HG03135 (cell line): ENCODE measurements at regions not wholly inside any gene's neighbourhood (a gene's known extent, or its start where the extent isn't known, plus 50 kb on each side); places are given as distances from the start of the nearest gene placed in this dataset.

Experiments used
- ATAC-seq: cut with Tn5 transposase; IDR thresholded peaks from one replicate; pipeline ENCODE4 v1.9.1; 2021; ENCODE audit warnings: mild to moderate bottlenecking, moderate library complexity; ENCODE audit not compliant: unreplicated experiment

DNA sequence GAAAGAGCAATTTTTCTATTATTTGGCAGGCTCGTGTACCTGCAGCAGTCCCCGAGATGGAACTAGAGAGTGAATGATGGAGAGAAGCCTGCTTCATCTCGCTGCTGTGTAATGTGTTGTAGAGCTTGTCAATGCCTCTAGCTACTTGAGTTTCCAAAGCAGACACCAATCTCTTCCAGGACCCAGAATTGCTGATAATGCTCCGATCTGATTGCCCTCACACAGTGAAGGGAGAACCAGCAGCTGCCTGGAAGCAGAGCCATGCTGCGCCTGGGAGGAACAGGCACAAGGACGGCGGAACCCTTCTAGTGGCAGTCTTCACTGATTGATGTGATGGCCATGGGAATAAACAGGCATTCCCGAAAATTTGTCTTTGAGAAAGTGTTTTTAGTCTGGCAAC lies 288.0 kb downstream of the ICE1 start:
- ATAC-seq: no peak

DNA sequence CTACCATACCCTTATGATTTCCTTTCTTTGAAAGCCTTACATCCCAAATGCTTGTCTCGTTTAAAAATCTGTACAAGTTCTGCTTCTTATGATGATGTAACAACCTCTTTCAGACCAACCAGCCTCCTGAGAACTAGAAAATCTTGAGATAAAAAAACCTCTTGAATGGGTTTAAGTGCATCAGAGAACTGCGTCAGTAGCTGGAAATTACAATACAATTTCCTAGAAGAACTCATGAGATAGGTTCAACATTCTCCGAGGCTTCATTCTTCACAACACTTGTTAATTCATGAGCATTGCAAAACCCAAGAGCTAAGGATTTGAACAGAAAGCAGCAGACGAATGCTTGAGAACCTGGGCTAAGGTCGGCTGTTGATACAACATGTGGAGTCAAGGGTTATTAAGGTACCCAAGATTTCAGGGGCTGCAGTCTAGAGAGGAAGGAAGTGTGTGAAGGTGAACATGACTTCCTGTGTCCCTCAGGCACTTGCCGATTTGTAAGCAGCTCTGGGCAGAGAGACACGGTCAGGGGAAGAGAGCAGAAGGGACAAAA lies 286.0 kb downstream of the ICE1 start:
- ATAC-seq: no peak

DNA sequence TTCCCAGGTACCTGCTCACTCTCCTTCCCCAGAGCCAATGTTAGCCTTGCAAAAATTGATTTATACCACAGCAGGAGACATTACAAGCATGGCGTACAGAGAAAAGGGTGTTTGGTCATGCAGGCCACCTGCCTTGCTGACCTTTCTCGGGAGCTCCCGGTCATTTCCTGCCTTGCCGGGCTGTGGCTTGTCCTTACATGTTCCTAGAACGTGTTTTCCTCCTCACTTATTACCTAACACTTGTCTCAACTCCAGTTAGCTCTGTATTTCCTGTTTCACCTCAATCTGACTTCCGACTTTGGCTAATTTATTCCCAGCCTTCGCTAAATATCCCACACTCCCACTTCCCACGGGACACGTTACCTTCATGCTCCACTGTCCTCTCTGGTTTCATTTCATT lies 282.5 kb downstream of the ICE1 start:
- ATAC-seq: no peak

DNA sequence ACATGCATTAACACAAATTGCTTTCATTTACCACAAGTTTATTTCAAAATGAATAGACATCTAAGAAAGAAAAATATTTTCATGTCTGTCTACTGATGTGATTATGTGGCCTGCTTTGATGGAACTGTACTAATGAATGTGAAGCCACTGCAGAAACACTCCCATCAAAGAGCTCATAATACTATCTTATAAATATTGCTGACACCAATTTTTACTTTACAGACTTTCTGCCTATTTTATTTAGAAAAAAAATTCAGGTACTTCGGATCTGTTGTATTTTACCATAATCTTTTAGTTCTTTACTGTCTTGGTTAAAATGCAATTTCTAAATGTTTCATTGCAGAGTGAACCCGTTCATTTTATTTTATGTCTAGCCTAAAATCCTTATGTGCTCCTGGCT lies 281.9 kb downstream of the ICE1 start:
- ATAC-seq: no peak

DNA sequence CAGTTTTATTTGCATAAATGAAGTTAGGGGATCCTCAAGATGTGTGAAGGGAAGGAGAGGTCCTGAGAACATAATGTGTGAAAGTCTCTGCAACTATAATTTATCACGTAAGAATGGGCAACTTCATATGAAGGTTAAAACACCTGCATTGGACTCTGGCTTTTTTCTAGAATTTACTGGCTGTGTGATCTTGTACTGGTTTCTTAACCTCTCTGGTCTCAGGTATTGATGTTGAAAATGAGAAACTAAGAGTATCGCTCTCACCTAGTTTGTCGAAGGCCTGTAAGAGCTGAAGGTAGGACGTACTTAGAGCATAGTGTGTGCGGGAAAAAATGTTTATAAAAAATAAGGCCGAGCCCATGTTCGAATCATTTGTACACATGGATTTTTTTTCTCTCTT lies 280.5 kb downstream of the ICE1 start:
- no peak for ATAC-seq

DNA sequence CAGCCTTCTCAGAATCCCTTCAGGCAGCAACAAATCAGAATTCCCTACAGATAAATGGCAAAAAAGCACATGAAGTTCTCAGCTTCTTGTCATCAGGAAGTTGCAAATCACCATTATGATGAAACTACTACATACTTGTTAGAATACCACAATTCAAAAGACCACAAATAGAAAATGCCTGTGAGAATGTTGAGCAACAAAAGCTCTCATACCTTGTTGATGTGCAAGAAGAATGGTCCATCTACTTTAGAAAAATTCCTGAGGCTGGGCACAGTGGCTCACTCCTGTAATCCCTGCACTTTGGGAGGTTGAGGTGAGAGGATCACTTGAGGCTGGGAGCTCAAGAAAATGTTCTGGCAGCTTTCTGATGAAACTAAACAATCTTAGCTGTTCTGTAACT lies 278.1 kb downstream of the ICE1 start:
- ATAC-seq: no peak

DNA sequence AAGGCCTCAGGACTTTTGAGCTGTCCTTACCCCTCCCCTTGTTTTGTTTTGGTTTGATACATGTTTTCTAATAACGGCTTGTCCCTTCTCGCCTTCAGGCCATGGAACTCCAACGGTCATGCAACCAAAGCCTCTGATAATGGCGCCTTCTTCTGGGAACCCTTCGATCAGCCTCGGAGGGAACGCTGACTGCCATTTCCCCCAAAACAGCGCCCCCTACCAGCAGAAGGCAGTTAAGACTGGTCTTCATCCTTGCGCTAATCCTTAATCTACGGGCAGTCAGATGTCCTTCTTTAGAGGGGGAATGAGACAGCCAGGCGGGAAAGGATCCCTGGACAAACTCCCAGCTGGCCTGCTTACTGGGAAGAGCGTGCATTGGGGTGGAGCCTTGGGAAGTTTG lies 276.6 kb downstream of the ICE1 start:
- ATAC-seq: no peak

DNA sequence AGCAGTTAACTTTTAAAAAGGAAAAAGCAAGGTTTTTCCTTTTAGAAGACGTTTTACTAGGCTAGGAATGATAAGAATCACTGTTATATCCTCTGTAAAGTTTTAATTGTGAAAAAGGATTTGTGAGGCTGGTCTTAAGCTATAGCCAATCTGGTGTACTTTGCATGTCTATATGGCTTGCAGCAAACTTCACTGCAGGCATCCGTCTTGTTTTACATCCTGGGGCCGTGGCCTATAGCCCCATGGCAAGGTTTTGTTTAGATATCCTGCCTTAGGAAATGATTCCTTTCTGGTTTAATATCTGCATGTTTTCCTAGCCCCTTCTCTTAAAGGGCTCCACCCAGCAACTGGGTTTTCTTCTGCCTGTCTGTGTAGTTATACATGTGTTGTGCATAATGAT lies 272.8 kb downstream of the ICE1 start:
- no peak for ATAC-seq

DNA sequence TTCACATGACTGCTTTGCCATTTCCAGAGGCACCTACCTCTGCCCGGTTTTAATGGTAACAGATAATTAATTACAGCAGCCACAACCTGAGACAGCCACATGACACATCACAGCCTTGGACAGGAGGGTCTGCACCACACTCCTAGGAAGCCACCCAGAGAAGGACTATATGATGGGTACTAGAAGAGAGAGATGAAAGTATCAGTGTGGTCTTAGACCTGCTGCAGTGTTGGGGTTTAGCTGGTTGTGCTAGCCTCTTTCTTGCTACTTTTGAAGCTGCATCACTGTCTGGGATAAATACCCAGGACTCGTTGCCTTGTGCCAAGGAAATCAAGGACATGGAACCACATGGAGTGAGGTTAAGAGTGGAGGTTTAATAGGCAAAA lies 266.4 kb downstream of the ICE1 start:
- no peak for ATAC-seq

DNA sequence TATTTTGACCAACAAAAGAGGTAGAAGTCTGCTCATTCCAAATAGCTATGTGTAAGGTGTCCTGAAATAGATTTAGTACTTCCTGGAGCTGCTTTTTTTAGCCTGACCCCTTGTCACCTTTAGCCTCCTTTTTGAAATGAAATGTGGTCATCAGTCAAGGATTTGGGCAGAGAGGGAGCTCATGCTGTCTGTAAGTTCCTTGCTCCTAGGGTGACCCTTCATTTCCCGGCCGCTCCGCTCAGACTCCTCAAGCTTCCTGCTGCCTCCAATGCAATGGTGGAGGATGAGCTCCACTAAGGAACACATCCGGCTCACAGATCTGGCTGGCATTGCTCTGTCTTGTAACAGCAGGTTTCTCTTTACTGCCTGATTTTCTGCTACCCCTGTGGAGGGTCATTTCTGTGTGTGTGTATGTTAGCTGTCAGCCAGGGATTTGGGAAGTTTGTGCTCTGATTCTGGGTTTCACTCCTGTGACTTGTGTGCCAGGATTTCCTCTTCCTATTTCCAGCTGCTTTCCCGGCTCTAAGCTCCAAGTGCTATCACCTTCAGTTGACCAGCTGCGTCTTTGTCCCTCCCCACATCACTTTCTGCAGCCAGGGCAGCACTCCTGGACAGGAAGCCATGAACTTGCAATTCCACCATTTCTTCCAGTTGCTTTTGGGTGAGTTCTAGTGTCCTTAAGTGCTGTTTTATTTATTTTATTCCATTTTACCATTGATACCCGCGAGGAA lies 265.9 kb downstream of the ICE1 start:
- no peak for ATAC-seq

DNA sequence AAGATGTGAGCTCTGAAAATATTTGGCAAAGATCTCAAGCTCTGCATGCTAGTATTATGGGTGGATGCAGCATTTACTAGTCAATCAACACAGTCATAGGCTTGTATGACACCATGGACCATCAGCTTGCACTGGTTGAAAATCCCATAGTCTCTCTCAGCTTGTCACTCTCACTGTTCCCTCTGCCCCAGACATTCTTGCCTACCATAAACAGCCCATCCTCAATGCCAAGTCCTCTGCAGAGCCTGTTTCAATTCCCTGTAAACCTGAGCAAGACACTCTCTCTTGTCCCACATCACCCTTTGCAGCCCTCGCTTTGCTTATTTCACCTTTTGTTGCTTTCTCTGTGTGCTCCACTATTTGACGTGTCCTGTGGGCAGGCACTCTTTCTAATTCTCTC lies 264.6 kb downstream of the ICE1 start:
- no peak for ATAC-seq

DNA sequence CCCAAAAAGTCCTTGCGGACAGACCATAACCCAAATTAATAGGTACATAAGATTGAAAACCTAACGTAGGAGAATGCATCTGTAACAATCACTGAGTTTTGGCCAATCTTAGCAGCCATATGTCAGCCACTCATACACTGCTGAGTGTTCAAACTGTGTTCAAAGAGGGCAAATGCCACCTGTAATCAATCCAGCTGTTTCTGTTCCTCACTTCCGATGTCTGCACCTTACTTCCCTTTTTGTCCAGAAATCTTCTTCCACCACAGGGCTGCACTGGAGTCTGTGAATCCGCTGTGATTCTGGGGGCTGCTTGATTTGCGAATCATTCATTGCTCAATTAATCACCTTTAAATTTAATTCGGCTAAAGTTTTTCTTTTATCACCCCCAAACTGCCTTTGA lies 263.9 kb downstream of the ICE1 start:
- no peak for ATAC-seq

DNA sequence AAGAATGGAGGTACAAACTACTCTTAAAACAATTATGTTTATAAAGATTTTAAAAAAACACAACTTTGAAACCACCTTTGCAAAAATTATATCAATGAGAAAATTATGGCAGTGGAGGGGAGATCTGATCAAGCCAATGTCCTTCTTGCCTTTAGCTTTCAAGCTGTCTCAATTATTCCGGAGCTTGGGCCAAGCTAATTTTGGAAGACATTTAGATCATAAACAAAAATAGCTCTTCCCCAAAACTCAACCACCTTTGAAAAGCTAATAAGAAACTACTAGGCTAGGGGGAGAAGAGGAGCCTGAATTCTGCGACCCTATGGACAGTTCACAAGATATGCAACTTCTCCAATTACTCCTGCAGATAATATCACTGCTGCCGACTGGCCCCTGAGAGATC lies 263.3 kb downstream of the ICE1 start:
- ATAC-seq: no peak

DNA sequence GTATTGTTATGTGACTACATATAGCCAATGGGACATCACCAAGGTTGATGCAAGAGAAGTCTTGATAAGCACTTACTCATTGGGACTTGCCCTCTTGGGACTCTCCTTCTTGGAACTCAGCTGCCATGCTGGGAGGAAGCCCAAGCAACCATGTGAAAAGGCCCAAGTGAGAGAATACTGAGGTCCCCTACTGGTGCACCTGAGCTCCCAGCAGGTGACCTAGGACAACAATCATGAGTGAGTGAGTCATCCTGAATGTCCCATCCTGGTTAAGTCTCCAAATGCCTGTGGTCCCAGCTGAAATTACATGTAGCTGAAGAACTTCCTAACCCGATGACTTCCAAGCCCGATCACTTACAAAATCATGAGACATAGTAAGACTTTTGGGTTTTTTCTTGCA lies 260.7 kb downstream of the ICE1 start:
- ATAC-seq: no peak

DNA sequence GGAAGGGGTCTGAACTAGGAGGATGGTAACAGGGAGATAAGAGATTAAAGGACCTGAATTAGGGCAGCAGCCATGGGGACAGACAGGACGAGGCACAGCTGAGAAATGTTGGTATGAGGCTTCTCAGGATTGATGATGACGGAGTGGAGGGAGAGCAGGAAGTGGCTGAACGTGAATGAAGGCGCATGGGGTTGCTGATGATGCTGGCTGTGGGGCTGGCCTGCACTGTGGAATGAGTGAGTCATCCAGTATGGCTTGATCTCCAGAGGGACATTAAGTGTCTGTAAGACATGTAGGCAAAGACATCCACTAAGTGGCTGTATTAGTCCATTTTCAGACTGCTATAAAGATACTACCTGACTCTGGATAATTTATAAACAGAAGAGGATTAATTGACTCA lies 256.4 kb downstream of the ICE1 start:
- no peak for ATAC-seq

DNA sequence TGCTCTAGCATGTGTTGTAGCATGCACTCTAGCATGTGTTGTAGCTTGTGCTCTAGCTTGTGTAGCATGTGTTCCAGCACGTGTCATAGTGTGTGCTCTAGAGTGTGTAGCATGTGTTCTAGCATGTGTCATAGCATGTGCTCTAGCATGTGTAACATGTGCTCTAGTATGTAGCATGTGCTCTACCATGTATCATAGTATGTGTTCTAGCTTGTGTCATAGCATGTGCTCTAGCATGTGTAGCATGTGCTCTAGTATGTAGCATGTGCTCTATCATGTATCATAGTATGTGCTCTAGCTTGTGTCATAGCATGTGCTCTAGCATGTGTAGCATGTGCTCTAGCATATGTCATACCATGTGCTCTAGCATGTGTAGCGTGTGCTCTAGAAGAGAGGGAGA lies 255.3 kb downstream of the ICE1 start:
- no peak for ATAC-seq

DNA sequence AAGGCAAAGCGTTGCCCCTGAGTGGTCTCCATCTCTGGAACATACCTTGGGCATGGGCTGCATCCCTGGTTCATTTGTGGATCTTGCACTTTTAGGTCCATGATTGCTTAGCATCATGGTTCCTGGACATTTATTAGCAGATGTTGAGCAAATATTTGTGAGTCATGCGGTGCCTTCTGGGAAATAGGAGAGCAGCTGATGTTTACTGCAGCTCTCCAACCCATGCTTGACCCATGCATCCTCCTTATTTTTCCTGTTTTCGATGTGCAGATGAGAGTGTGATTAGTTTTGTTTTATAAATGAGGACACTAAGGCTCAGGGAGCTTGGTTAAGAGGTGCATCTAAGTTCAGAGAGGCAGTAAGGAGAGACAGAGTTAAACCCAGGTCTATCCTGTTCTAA lies 253.7 kb downstream of the ICE1 start:
- ATAC-seq: no peak

DNA sequence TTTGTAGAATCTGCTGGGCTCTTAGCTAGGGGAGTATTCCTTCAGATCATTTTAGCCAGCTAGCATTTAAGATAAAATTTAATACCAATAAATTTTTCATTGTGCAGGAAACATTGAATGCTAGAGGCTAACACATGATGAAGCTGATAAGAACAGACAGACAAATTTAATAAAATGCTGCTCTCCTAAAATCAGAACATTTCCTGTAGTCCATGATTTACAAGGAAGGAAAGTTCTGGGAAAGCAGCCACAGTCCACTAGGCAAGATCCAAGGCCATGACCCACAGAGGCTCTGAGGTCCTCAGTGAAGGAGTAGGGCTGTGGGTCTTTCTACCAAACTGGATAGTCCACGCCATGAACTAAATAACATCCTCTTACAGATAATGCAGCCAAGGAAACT lies 253.0 kb downstream of the ICE1 start:
- ATAC-seq: no peak

DNA sequence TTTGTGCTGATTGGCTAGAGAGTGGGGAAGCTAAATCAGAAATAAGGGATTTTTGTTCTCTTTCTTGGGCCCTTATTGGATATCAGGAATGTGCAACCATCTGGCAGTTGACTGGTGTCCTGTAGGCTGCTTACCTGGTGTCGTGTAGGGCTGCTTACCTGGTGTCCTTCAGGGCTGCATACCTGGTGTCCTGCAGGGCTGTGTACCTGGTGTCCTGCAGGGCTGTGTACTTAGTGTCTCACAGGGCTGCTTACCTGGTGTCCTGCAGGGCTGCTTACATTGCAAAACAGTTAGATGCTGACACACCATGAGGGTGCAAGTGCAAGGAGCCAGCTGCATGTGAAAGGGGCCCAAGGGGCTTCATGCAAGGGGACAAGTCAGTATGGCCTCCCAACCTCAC lies 249.3 kb downstream of the ICE1 start:
- ATAC-seq: no peak

DNA sequence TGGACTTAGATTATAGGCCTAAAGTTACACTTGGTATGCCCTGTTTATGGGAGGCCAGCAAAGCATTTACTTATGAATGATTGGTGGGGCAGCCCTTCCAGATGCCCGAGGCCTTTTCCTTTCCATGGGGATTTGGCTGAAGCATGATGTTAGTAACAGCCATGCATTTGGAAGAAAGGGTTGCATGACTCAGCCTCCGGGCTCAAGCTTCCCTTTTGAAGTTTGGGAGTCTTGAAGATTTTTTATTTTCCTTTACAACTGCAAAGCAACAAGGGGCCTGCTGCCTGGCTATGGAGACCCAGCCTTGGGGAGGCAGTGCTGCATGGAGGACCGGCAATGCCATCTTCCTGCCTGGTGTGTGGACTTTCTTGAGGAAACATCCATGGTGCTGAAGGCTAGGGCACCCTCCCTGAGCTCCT lies 244.7 kb downstream of the ICE1 start:
- ATAC-seq: no peak

DNA sequence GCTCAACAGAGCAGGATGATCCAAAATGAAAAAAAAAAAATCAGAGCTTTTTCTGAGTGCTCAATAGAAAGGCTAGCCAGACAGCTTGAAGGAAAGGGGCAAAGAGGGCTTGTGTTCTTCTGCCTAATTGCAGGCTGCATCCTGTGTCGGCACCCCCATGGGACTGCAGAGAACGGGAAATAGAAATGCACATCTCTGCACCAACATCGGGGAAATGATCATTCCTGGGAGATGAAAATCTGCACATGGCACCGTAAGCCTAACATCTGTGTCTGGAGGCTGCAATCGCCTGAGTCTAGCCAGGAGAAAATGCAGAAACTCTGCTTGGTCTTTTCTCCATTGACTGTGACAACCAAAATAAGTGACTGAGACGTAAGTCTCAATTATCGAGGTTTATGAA lies 243.9 kb downstream of the ICE1 start:
- ATAC-seq: no peak

DNA sequence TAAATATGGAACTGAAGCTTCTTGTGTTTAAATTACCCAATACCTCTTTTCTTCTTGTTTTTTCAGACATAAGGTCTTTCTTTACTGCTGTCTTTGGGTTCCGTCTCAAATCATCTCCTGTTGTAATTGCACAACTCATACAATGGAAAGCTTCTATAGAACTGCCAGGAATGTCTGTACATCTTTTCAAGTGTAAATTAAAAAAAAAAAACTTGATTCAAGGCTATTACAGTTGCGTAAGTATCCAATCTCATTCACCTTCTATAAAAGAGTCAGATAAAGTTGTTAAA lies 243.5 kb downstream of the ICE1 start:
- no peak for ATAC-seq
